K562 (cell line): ENCODE measurements at regions not wholly inside any gene's neighbourhood (a gene's known extent, or its start where the extent isn't known, plus 50 kb on each side); places are given as distances from the start of the nearest gene placed in this dataset.

ENCODE experiments used
- ATAC-seq: fragments of 200-7000 bp; cut with Tn5 transposase; 3 replicates; pipeline ENCODE4 v1.9.1; 2020; ENCODE audit warnings: moderate library complexity
- BruUV-seq: library from RNA; stranded (reverse); fragments of 400-500 nt; replicated peaks from 2 replicates; lab custom pipeline; 2021; lab: Mats Ljungman, UMichigan
- CTCF ChIA-PET: fragments of 300-600 bp; formaldehyde crosslinking; extraction: SDS; loops from one replicate; lab custom pipeline; 2021; ENCODE audit warnings: low intra/inter-chr PET ratio; lab: Yijun Ruan, JAX
- POLR2A ChIA-PET: fragments of 300-600, 350-650 bp; sonication (Branson Sonifier 250); formaldehyde crosslinking; extraction: SDS; loops from one replicate; lab custom pipeline; 2021; ENCODE audit warnings: antibody characterized with exemption, inconsistent platforms; lab: Yijun Ruan, JAX
- DNase-seq, 4 experiments: peaks; one replicate each; pipeline versions ENCODE4 v3.0.0 to v3.0.0-alpha.2; 2011 to 2018; ENCODE audit warnings: low spot score in 3 of 4, mixed read lengths in 3 of 4; ENCODE audit errors: extremely low read depth in 1 of 4
- FAIRE-seq: peaks from 2 replicates; lab custom pipeline; 2011; peaks lifted over from hg19 to GRCh38; lab: Jason Lieb, UNC
- H2AFZ ChIP-seq: 2 replicates; pipeline ENCODE4 v1.6.0; 2011; ENCODE audit warnings: low read depth, low read length, control low read depth, inconsistent platforms
- H3K27ac ChIP-seq: fragments of 200-600 bp; 3 replicates; pipeline ENCODE4 v1.8.0; 2011; ENCODE audit warnings: low read depth, mild to moderate bottlenecking, control low read depth, inconsistent platforms, low read length, moderate library complexity, mixed read lengths; ENCODE audit errors: extremely low read depth
- H3K27me3 ChIP-seq, 2 experiments: fragments of 300-600 bp in 1 of 2; 2 replicates in 1 of 2; 3 replicates in 1 of 2; pipeline versions ENCODE4 v1.6.0 to v1.8.0; 2011; ENCODE audit warnings: inconsistent platforms in 2 of 2, low read length in 2 of 2, mild to moderate bottlenecking in 1 of 2, mixed read lengths in 1 of 2, moderate library complexity in 1 of 2; ENCODE audit not compliant: control insufficient read depth in 2 of 2, insufficient read depth in 2 of 2
- H3K36me3 ChIP-seq: fragments of 300-600 bp; 3 replicates; pipeline ENCODE4 v1.8.0; 2011; ENCODE audit warnings: mild to moderate bottlenecking, low read length, inconsistent platforms; ENCODE audit not compliant: control insufficient read depth, insufficient read depth
- H3K4me1 ChIP-seq, 2 experiments: fragments of 200-600 bp in 1 of 2; replicated peaks in 1 of 2; 2 replicates in 1 of 2; 3 replicates in 1 of 2; pipeline versions ENCODE4 v1.5.1 to v1.8.0; 2011; ENCODE audit warnings: inconsistent platforms in 2 of 2, low read length in 2 of 2, mild to moderate bottlenecking in 1 of 2, mixed read lengths in 1 of 2, moderate library complexity in 1 of 2; ENCODE audit not compliant: control insufficient read depth in 2 of 2, insufficient read depth in 2 of 2
- H3K4me2 ChIP-seq: 2 replicates; pipeline ENCODE4 v1.6.1; 2011; ENCODE audit warnings: low read length, control low read depth, inconsistent platforms, mixed read lengths; ENCODE audit not compliant: insufficient read depth
- H3K4me3 ChIP-seq: fragments of 200-600 bp; sonication (generic), shearing (Covaris generic); 2 replicates; pipeline ENCODE4 v1.5.1; 2016; ENCODE audit warnings: control low read depth, inconsistent platforms
- H3K79me2 ChIP-seq: fragments of 200-600 bp; 3 replicates; pipeline ENCODE4 v1.8.0; 2011; ENCODE audit warnings: low read length, inconsistent platforms; ENCODE audit not compliant: control insufficient read depth, insufficient read depth
- H3K9ac ChIP-seq, 2 experiments: 2 replicates each; pipeline versions ENCODE4 v1.6.0 to v1.6.1; 2011; ENCODE audit warnings: low read depth in 2 of 2, low read length in 2 of 2, control low read depth in 1 of 2, inconsistent platforms in 1 of 2, mild to moderate bottlenecking in 1 of 2, mixed read lengths in 1 of 2; ENCODE audit not compliant: insufficient read depth in 1 of 2
- H3K9me1 ChIP-seq: one replicate; pipeline ENCODE4 v1.6.0; 2011; ENCODE audit warnings: inconsistent platforms, mild to moderate bottlenecking, low read length, moderate library complexity; ENCODE audit not compliant: control insufficient read depth, insufficient read depth
- H3K9me3 ChIP-seq: replicated peaks from 2 replicates; pipeline ENCODE4 v1.5.1; 2011; ENCODE audit warnings: low read depth, low read length, inconsistent platforms; ENCODE audit not compliant: control insufficient read depth, insufficient read depth
- H4K20me1 ChIP-seq: replicated peaks from 2 replicates; pipeline ENCODE4 v1.6.1; 2011; ENCODE audit warnings: low read length, inconsistent platforms, mixed read lengths; ENCODE audit not compliant: control insufficient read depth, insufficient read depth
- CTCFL ChIP-seq: IDR thresholded peaks from 2 replicates; pipeline ENCODE4 v1.6.1; 2011; ENCODE audit warnings: borderline replicate concordance, low read depth, mild to moderate bottlenecking, moderate library complexity, low read length; ENCODE audit not compliant: insufficient read depth, poor library complexity, severe bottlenecking
- E4F1 ChIP-seq: fragments of 250-450 bp; sonication (Bioruptor Pico); IDR thresholded peaks from 2 replicates; pipeline ENCODE4 v1.5.0; 2021; ENCODE audit warnings: mild to moderate bottlenecking, borderline replicate concordance
- MCM2 ChIP-seq: fragments of 450-650 bp; IDR thresholded peaks from 2 replicates; pipeline ENCODE4 v1.6.1; 2017; ENCODE audit warnings: low read depth, mild to moderate bottlenecking
- POU5F1 ChIP-seq: fragments of 150-350 bp; IDR thresholded peaks from 2 replicates; pipeline ENCODE4 v1.6.1; 2014; ENCODE audit warnings: borderline replicate concordance, low read length, low read depth, mild to moderate bottlenecking; ENCODE audit not compliant: partially characterized antibody
- RFX5 ChIP-seq: IDR thresholded peaks from 2 replicates; pipeline ENCODE4 v1.6.1; 2011; ENCODE audit warnings: low read depth, mild to moderate bottlenecking, improper control_type of control experiment, low read length
- RHOXF2B ChIP-seq: fragments of 250-450 bp; sonication (Bioruptor Pico); conservative IDR thresholded peaks from 2 replicates; pipeline ENCODE4 v1.5.1; 2021
- TEAD2 ChIP-seq: fragments of 450-650 bp; IDR thresholded peaks from 2 replicates; pipeline ENCODE4 v1.6.1; 2016; ENCODE audit warnings: missing genetic modification characterization, control low read depth, missing compliant biosample characterization
- ZNF12 ChIP-seq: sonication (generic); formaldehyde crosslinking; IDR thresholded peaks from 2 replicates; pipeline ENCODE4 v1.4.0; 2020; ENCODE audit warnings: mild to moderate bottlenecking, missing genetic modification reagents
- ZNF232 ChIP-seq: sonication (generic); formaldehyde crosslinking; IDR thresholded peaks from 2 replicates; pipeline ENCODE4 v1.8.0; 2022; ENCODE audit warnings: mild to moderate bottlenecking, missing genetic modification reagents
- in situ Hi-C: fragments of 300-500 bp; cut with MboI; formaldehyde crosslinking; loops from 4 replicates; pipeline ENCODE4 v1.15.0; 2018; ENCODE audit warnings: inconsistent platforms, mixed read lengths
- intact Hi-C: fragments of 100-400 bp; cut with micrococcal nuclease; formaldehyde crosslinking; loops from 2 replicates; pipeline ENCODE4 v1.14.2; 2022
- TF ChIP-seq, protein P1 (sequence below): fragments of 450-650 bp; formaldehyde crosslinking; IDR thresholded peaks from 2 replicates; pipeline ENCODE4 v1.4.0; 2020; ENCODE audit warnings: mild to moderate bottlenecking, moderate library complexity

- no peak for TF ChIP-seq E4F1 (CRISPR knock-in tag)
- no peak for TF ChIP-seq RHOXF2B (CRISPR knock-in tag)
- no peak for TF ChIP-seq RFX5
- TF ChIP-seq, protein P1, sequence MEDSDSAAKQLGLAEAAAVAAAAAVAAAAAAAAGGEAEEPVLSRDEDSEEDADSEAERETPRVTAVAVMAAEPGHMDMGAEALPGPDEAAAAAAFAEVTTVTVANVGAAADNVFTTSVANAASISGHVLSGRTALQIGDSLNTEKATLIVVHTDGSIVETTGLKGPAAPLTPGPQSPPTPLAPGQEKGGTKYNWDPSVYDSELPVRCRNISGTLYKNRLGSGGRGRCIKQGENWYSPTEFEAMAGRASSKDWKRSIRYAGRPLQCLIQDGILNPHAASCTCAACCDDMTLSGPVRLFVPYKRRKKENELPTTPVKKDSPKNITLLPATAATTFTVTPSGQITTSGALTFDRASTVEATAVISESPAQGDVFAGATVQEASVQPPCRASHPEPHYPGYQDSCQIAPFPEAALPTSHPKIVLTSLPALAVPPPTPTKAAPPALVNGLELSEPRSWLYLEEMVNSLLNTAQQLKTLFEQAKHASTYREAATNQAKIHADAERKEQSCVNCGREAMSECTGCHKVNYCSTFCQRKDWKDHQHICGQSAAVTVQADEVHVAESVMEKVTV (CRISPR knock-in tag), result no peak
- no peak for TF ChIP-seq ZNF12
- TF ChIP-seq ZNF232 (CRISPR knock-in tag), result no peak
- TF ChIP-seq CTCFL, result no peak
- no peak for TF ChIP-seq POU5F1
- TF ChIP-seq TEAD2, result no peak
- TF ChIP-seq MCM2, result no peak
- Histone ChIP-seq H4K20me1 (no peaks in the 10 kb centered on the region), H3K9me3 (no peaks in the 10 kb centered on the region), H3K27me3 (no peaks in the 10 kb centered on the region), H3K9me1 (no peaks in the 10 kb centered on the region), H3K4me1 (no peaks in the 10 kb centered on the region), H3K27ac (no peak overlapping the region), H3K4me3 (no peak overlapping the region), H3K4me2 (no peak overlapping the region), H3K79me2 (no peaks in the 10 kb centered on the region), H3K9ac (no peak overlapping the region), H2AFZ (no peak overlapping the region), H3K36me3 (no peaks in the 10 kb centered on the region)
- FAIRE-seq (no peak), DNase-seq (no peak), ATAC-seq (no peak)
- ChIA-PET CTCF (no interaction called here), POLR2A (no interaction called here)
- BruUV-seq, result no TSS peak
- intact Hi-C loops, result no loop called here
- in situ Hi-C loops, result no loop called here
These were observed 354.1 kb downstream of the RFC3 start for GRCh38 chr13:34172048-34172447.
